ENCODE measurements at regions not wholly inside any gene's neighbourhood (a gene's known extent, or its start where the extent isn't known, plus 50 kb on each side); places are given as distances from the start of the nearest gene placed in this dataset.

DNA sequence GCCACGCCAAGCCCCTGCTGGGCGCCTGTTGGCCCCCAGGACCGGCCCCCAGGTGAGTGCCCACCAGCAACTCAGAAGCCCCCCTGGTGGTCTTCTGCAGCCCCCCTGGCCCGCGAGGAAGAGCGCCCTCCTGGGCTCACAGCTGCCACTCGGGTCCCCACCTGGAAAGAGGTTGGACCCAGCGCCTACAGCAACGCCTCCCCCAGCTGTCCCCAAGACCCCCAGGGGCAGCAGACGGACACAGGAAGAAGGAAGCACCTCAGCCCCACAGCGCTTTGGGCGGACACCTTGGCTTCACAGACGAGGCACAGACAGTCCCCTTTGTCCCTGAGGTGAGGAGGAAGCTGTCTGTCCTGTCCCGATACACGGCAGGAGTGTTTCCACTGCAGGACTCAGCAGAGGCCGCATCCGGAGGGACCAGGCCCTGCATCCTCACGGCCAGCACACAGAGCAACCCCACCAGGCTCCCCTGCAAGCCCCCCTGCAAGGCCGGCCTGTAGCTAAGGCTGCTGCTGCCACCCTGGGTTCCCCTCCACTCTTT, 115.6 kb upstream of the NKX1-1 start:
- TF ChIP-seq, protein P1, sequence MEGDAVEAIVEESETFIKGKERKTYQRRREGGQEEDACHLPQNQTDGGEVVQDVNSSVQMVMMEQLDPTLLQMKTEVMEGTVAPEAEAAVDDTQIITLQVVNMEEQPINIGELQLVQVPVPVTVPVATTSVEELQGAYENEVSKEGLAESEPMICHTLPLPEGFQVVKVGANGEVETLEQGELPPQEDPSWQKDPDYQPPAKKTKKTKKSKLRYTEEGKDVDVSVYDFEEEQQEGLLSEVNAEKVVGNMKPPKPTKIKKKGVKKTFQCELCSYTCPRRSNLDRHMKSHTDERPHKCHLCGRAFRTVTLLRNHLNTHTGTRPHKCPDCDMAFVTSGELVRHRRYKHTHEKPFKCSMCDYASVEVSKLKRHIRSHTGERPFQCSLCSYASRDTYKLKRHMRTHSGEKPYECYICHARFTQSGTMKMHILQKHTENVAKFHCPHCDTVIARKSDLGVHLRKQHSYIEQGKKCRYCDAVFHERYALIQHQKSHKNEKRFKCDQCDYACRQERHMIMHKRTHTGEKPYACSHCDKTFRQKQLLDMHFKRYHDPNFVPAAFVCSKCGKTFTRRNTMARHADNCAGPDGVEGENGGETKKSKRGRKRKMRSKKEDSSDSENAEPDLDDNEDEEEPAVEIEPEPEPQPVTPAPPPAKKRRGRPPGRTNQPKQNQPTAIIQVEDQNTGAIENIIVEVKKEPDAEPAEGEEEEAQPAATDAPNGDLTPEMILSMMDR (IDR thresholded peaks at IDR 0.05): no peak
- TF ChIP-seq EZH2 (IDR thresholded peaks at IDR 0.05; ENCODE audit: borderline replicate concordance, insufficient read depth, low read depth, low read length, poor library complexity, severe bottlenecking): no peak
